ENCODE measurements at regions not wholly inside any gene's neighbourhood (a gene's known extent, or its start where the extent isn't known, plus 50 kb on each side); places are given as distances from the start of the nearest gene placed in this dataset.
"Not testable (repeated sequence)": the region's sequence is repeated elsewhere in the genome, so short reads cannot be mapped to it uniquely, and the experiment has no call there.

- DNase-seq, result no peak
Observed at GRCh38 chr12:25615119-25615518, 62.0 kb upstream of the LMNTD1 start.

GRCh38 chr12:25616286-25616685, 63.2 kb upstream of the LMNTD1 start:
- DNase-seq, result no peak

GRCh38 chr12:25617991-25618390, 64.9 kb upstream of the LMNTD1 start:
- DNase-seq, result no peak

DNA sequence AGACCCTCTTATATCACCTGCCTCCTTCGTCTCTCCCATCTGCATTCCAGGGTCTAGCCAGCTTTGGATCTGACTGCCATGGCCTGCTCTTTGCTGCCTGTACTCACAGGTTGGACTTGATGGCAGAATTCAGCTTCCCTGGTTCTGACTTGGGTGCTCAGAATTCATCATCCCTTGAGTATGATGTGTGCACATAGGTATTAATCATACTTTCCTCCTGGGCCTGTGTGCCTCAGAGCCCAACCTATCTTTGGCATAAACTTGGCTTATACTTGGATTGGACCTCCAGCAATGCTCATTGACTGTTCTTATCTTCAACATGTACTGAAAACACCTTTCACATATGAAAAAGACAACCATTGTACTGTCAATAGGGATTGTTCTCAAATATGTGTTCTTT, 70.7 kb upstream of the LMNTD1 start:
- DNase-seq, result no peak

GRCh38 chr12:25625146-25625545, 72.1 kb upstream of the LMNTD1 start:
- no peak for DNase-seq

DNA sequence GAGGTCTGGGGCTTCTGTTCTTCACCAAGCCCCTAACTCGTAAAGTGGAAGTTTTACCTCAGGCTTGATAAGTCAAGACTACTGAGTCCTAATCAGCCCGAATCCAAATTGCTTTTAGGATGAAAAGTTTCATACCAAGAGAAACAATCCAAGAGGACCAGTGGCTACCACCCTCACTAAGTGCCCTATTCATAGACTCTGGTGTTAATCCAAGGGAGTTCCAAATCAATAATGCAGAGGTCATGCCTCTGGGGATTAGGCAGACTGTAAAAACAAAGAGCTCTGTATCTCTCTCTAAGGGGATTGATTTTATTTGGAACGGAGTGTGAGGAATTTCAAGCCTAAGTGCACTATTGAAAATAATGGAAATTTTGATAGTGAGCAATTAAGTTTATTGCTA, 76.3 kb upstream of the LMNTD1 start:
- no peak for DNase-seq

DNA sequence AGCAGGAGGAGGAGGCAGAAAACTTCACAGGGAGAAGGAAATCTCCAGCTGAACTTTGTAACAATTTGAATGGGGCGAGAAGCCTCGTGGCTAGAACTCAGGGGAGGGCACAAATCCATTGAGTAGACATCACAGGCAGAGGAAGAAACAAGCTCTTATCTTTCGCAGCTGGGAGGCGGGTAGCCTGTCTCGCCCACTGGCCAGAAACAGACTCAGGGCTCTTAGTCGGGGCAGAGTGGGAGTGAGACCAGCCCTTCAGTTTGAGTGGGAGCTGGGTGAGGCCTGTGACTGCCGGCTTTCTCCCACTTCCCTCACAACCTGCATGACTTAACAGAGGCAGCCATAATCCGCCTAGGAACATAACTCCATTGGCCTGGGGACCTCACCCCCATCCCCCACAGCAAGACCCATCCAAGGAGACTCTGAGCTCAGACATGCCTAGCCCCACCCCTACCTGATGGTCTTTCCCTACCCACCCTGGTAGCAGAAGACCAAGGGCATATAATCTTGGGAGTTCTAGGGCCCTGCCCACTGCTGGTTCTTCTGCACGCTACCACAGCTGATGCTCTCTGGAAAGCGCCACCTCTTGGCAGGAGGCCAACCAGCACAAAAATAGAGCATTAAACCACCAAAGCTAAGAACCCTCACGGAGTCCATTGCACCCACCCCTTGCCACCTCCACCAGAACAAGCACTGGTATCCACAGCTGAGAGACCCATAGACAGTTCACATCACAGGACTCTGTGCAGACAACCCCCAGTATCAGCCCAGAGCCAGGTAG, 77.8 kb upstream of the LMNTD1 start:
- DNase-seq, result not testable (repeated sequence)

- not testable (repeated sequence) for DNase-seq
Observed at GRCh38 chr12:25633149-25633548, 80.1 kb upstream of the LMNTD1 start.

GRCh38 chr12:25637752-25638151, 84.7 kb upstream of the LMNTD1 start:
- DNase-seq, result no peak

DNA sequence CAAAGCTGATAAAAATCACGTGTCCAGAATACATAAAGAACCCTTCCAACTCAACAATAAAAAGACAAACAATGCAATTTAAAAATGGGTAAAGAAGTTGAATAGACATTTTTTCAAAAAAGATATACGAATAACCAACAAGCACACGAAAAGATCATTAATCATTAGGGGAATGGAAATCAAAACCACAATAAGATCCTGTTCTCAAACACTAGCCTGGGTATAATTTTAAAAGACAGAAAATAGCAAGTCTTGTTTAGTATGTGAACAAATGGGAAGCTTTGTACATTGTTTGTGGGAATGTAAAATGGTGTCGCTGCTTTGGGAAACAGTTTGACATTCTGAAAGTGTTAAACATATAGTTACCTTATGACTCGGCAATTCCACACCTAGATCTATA, 86.3 kb upstream of the LMNTD1 start:
- DNase-seq, result no peak

- DNase-seq, result no peak
Observed at GRCh38 chr12:25644979-25645378, 91.9 kb upstream of the LMNTD1 start.

- no peak for DNase-seq
Observed at GRCh38 chr12:25645427-25645826, 92.3 kb upstream of the LMNTD1 start.

DNA sequence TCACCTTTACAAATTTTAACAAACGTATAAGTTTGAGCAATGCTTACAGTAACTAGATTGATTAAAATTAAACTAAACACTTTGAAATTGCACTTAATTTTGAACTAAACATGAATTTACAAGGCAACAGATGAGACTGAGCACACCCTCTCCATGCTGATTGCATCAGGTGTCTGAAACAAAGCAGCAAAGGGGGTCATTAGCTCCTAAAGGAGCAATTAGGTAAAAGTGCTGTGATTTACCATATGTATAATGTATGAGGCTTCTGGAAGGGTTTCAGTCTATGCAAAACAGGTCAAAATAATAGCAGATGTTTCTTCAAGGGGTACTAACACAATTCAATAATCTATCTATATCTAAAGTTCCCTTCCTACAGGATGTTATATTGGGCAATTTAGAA, 98.8 kb upstream of the LMNTD1 start:
- no peak for DNase-seq

DNA sequence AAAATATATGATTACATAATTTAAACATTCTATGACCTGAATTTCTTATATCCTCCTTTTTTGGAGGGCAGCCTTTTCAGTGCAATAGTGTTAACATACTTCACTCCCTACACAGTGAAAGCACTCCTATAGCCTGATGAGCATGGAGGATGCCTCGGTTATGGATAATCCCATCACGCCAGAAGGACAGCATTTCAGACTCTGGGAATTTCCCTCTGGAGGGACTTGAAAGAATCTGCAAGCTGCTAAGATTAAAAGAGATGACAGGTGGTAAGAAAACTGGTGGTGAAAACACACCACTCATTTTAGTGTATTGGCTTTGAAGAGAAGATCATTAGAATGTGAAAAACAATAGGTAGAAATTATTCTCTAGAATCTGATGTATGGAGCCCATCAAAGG, 99.3 kb upstream of the LMNTD1 start:
- DNase-seq, result no peak

DNA sequence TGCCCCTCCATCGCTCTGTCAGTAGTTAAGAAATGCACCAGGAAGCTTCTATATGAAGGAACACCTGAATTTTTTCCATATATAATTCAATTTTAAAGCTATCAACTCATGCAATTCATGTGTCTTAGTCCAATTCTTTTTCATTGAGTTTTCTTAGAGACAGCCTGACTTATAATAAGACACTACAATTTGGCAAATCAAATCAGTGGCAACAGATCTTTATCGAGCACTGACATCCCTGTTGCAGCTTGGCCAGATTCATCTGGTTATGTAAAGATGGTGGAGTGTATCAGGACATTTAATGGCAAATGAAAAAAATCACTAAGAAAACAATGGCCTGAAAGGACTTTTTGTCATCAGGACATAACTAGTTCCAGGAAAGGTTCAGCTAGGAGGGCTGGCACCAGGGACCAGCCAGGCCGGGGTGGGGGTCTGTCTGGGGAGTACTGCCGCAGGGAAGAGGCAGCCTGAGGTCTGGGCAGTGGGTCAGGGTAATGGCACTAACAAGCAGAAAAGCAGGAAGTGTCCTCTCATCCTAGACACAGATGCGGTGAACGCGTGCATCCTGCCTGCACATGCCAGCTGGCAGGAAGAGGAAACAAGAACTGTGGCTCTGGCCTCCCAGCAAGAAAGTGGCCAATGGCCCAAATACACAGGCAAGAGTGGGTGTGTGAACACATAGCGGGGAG, 100.5 kb upstream of the LMNTD1 start:
- no peak for DNase-seq

DNA sequence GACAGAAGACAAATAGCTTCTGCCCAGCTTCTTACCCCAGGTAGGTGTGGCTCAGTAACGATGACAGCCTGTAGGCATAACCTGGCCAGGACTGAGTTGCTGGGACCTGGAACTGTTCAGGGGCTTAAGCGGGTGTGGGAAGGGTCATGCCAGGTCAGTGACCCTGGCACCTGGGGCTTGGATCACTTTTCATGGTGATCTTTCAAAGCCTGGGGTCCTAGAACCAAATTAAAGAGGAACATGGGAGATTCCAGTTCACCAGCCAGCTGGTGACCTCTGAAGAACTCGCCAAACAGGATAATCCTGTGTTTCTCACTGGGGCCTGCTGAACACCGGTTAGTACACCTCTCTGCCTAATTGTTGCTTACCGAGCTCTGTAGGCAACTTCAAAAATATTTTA, 102.6 kb upstream of the LMNTD1 start:
- no peak for DNase-seq

- no peak for DNase-seq
Observed at GRCh38 chr12:25659621-25660020, 106.5 kb upstream of the LMNTD1 start.

- DNase-seq, result no peak
Observed at GRCh38 chr12:25670076-25671055, 117.3 kb upstream of the LMNTD1 start.

DNA sequence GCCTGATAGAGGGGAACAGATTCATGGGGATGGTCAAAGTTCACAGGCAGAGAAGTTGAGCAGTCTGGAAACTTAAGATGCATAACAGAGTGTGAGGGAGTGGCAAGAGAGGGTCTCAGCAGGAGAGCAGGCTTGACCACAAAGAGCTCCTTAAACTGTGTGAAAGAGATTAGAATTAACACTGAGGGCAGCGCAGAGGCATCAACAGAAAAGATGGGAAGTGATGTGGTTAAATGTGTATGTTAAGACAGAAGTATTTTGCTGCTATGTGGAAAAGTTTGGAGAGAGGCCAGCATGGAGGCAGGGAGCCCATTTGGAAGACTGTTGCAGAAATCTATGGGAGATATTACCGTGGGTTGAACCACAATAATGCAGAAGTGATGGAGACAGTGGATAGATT, 122.7 kb upstream of the LMNTD1 start:
- DNase-seq, result no peak

DNA sequence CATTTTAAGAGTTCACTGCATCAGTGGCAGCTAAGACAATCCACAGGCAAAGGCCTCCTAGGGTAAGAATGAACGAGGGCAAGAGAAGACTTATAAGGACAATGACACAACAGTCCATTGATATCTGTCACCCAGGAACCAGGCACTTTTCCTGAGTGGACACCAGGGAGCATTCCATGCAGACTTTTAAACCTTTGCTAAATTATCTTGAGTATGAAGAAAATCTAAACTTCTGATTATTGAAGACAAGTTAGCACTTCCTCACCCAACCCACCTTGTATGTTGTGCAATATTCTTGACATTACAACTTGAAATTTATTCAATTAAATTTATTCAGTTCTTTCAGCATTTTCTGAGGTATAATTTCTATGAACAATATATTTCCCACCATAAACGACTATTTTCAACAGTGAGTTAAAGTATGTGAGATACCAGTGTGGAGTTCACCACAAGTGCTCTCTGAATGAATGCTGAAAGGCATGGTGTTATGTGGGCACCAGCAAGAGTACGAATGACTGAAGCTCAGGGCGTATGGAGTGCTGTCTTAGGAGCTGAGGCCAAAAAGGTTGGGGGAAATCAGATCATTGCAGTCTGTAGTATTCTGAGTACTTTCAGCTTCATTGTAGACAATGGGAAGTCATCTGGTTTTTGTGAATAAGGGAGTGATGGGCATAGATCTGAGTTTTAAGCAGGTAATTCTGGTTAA, 124.3 kb upstream of the LMNTD1 start:
- DNase-seq, result no peak

DNA sequence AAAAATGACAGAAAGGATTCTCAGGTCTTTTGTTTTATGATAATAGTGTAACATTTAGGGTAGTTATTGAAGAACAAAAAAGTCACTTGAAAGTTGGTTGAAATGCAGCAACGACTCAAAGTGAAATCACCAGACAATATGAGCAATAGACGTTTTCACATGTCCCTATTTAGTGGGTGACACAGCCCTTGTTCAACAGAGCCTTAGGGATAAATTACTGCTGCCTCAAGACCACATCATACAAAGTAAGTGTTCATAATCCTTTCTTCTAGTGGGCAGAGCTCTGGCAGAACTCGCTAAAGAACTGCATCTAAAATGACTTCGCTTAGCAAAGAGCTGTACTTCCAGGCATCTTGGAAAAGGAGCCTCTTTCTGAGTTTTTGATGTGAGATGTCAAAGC, 128.5 kb upstream of the LMNTD1 start:
- DNase-seq, result no peak

DNA sequence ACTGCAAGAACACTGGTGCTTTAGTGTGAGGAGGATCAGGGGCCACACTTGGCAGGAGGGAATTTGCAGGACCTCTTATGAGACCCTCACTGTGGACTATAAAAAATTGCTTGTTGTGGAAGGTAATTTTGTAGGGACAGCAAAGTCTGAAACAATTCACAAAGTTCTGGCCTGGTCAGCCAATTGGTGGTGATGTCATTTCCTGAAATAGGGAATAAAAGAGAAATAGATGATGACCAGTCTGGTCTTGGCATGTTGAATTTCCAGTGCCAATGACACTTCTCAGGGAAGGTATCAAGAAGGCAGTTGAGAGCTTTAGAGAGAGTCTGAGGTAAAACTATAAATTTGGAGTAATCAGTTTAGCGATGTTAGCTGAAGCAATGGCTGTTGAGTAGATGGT, 129.3 kb upstream of the LMNTD1 start:
- DNase-seq, result no peak

DNA sequence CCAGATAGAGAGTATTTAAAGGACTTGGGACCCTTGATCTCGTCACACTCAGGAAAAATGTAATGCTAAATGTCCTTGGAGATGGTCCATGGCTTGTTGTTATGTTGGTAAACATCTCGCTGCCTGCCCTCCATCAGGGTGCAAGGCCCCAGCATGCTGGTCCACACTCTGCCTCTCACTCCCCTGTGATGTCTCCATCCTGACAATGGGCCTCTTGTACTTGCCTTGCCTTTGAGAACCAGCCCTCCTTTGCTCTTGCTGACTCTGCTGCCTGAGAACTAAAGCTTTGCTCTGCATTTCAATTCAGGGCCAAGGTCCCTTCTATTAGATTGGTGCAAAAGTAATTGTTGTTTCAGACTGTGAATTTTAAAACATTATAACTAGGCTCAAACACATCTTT, 131.0 kb upstream of the LMNTD1 start:
- no peak for DNase-seq
